Endothelial cell of umbilical vein (primary cell): ENCODE measurements at regions not wholly inside any gene's neighbourhood (a gene's known extent, or its start where the extent isn't known, plus 50 kb on each side); places are given as distances from the start of the nearest gene placed in this dataset.
A peak's percentile ranks its signal among the peaks of the same experiment; 100 is the strongest.

Experiments
- BruUV-seq: library from RNA; stranded (reverse); fragments of 400-500 nt; replicated peaks from 2 replicates; lab custom pipeline; 2021; lab: Mats Ljungman, UMichigan
- CTCF ChIA-PET: fragments of 300-600, 350-600 bp; sonication (Branson Sonifier 250); formaldehyde crosslinking; loops from one replicate; lab custom pipeline; 2021; ENCODE audit warnings: antibody characterized with exemption, inconsistent platforms; lab: Charles Lee
- POLR2A ChIA-PET: fragments of 300-600, 350-600 bp; sonication (Branson Sonifier 250); formaldehyde crosslinking; loops from one replicate; lab custom pipeline; 2021; ENCODE audit warnings: antibody characterized with exemption, inconsistent platforms; lab: Charles Lee
- DNase-seq: peaks from one replicate; pipeline ENCODE4 v3.0.0-alpha.2; 2011; ENCODE audit warnings: low read depth, low spot score
- FAIRE-seq: peaks from 2 replicates; lab custom pipeline; 2011; peaks lifted over from hg19 to GRCh38; lab: Jason Lieb, UNC
- H2AFZ ChIP-seq: 2 replicates; pipeline ENCODE4 v1.6.0; 2012; ENCODE audit warnings: low read depth, low read length, control low read depth, inconsistent platforms
- H3K27ac ChIP-seq: 2 replicates; pipeline ENCODE4 v1.5.1; 2011; ENCODE audit warnings: low read depth, mild to moderate bottlenecking, control low read depth, low read length, moderate library complexity; ENCODE audit not compliant: insufficient read depth
- H3K27me3 ChIP-seq, 2 experiments: 2 replicates each; pipeline versions ENCODE4 v1.6.0 to v1.6.1; 2011; ENCODE audit warnings: low read length in 2 of 2, mixed read lengths in 1 of 2; ENCODE audit not compliant: control insufficient read depth in 2 of 2, insufficient read depth in 2 of 2
- H3K36me3 ChIP-seq, 2 experiments: 2 replicates in 1 of 2; 3 replicates in 1 of 2; pipeline ENCODE4 v1.5.1; 2011; ENCODE audit warnings: low read length in 2 of 2, mild to moderate bottlenecking in 1 of 2, moderate library complexity in 1 of 2; ENCODE audit not compliant: control insufficient read depth in 2 of 2, insufficient read depth in 2 of 2; ENCODE audit errors: extremely low read depth in 1 of 2
- H3K4me1 ChIP-seq: 3 replicates; pipeline ENCODE4 v1.5.1; 2011; ENCODE audit warnings: mild to moderate bottlenecking, low read length; ENCODE audit not compliant: control insufficient read depth, insufficient read depth; ENCODE audit errors: extremely low read depth
- H3K4me2 ChIP-seq: 2 replicates; pipeline ENCODE4 v1.6.1; 2011; ENCODE audit warnings: low read length, control low read depth, mixed read lengths; ENCODE audit not compliant: insufficient read depth
- H3K4me3 ChIP-seq, 3 experiments: fragments of 200-600 bp in 1 of 3; sonication (generic), shearing (Covaris generic) in 1 of 3; replicated peaks in 1 of 3; 2 replicates each; pipeline ENCODE4 v1.5.1; 2011 to 2016; ENCODE audit warnings: control low read depth in 3 of 3, low read length in 3 of 3, mild to moderate bottlenecking in 2 of 3, inconsistent platforms in 1 of 3, low read depth in 1 of 3, moderate library complexity in 1 of 3; ENCODE audit not compliant: insufficient read depth in 1 of 3
- H3K79me2 ChIP-seq: 2 replicates; pipeline ENCODE4 v1.6.0; 2012; ENCODE audit warnings: low read length, inconsistent platforms; ENCODE audit not compliant: control insufficient read depth, insufficient read depth
- H3K9ac ChIP-seq: replicated peaks from 2 replicates; pipeline ENCODE3; 2011; ENCODE audit warnings: low read length, control low read depth; ENCODE audit not compliant: insufficient read depth; ENCODE audit errors: extremely low read depth
- H3K9me1 ChIP-seq: replicated peaks from 3 replicates; pipeline ENCODE4 v1.6.0; 2011; ENCODE audit warnings: mild to moderate bottlenecking, low read length; ENCODE audit not compliant: control insufficient read depth, insufficient read depth; ENCODE audit errors: extremely low read depth
- H3K9me3 ChIP-seq: replicated peaks from 2 replicates; pipeline ENCODE4 v1.5.1; 2012; ENCODE audit warnings: low read length, inconsistent platforms; ENCODE audit not compliant: control insufficient read depth, insufficient read depth
- H4K20me1 ChIP-seq: replicated peaks from 2 replicates; pipeline ENCODE3; 2011; ENCODE audit warnings: mild to moderate bottlenecking, low read length; ENCODE audit not compliant: control insufficient read depth, insufficient read depth; ENCODE audit errors: extremely low read depth
- EZH2 ChIP-seq: IDR thresholded peaks from 2 replicates; pipeline ENCODE4 v1.6.1; 2012; ENCODE audit warnings: borderline replicate concordance, low read depth, mild to moderate bottlenecking, moderate library complexity, low read length, inconsistent platforms; ENCODE audit not compliant: severe bottlenecking
- FOS ChIP-seq: IDR thresholded peaks from 2 replicates; pipeline ENCODE4 v1.6.1; 2011; ENCODE audit warnings: mild to moderate bottlenecking, low read length, moderate library complexity, borderline replicate concordance; ENCODE audit not compliant: insufficient read depth
- GATA2 ChIP-seq: IDR thresholded peaks from 2 replicates; pipeline ENCODE4 v1.7.0; 2011; ENCODE audit warnings: low read depth, mild to moderate bottlenecking, moderate library complexity, mixed read lengths, low read length; ENCODE audit not compliant: insufficient read length, insufficient read depth
- JUN ChIP-seq: IDR thresholded peaks from 2 replicates; pipeline ENCODE4 v1.6.1; 2011; ENCODE audit warnings: borderline replicate concordance, low read depth; ENCODE audit not compliant: insufficient read length, insufficient read depth
- MYC ChIP-seq: IDR thresholded peaks from one replicate; pipeline ENCODE4 v1.6.1; 2011; ENCODE audit warnings: mild to moderate bottlenecking, low read depth, low read length
- POLR2A ChIP-seq: IDR thresholded peaks from 2 replicates; pipeline ENCODE4 v1.6.1; 2012; ENCODE audit warnings: low read depth, mild to moderate bottlenecking, control low read depth, low read length
- POLR2AphosphoS5 ChIP-seq: IDR thresholded peaks from 2 replicates; pipeline ENCODE4 v1.6.1; 2012; ENCODE audit warnings: low read depth, mild to moderate bottlenecking, control low read depth, low read length, moderate library complexity; ENCODE audit not compliant: insufficient read depth
- dilution Hi-C: fragments of 300-500 bp; cut with MboI; formaldehyde crosslinking; loops from one replicate; pipeline ENCODE4 v1.15.0; 2019; ENCODE audit warnings: low sequenced_read_pairs; ENCODE audit not compliant: extremely low pct_ligation_motif_present
- intact Hi-C: fragments of 100-400 bp; cut with micrococcal nuclease; formaldehyde crosslinking; loops from one replicate; pipeline ENCODE4 v1.10.0; 2022
- TF ChIP-seq, protein P1 (sequence below): IDR thresholded peaks from 2 replicates; pipeline ENCODE4 v1.6.1; 2011; ENCODE audit not compliant: insufficient read depth, insufficient read length
- TF ChIP-seq, protein P2 (sequence below), 2 donors: IDR thresholded peaks; 1 replicate in 1 of 2; 2 replicates in 1 of 2; pipeline ENCODE4 v1.5.1; 2011; ENCODE audit warnings: low read length in 2 of 2, mild to moderate bottlenecking in 2 of 2, moderate library complexity in 2 of 2, control low read depth in 1 of 2, inconsistent platforms in 1 of 2, low read depth in 1 of 2; ENCODE audit not compliant: insufficient read depth in 1 of 2; ENCODE audit errors: extremely low read depth in 1 of 2

DNA sequence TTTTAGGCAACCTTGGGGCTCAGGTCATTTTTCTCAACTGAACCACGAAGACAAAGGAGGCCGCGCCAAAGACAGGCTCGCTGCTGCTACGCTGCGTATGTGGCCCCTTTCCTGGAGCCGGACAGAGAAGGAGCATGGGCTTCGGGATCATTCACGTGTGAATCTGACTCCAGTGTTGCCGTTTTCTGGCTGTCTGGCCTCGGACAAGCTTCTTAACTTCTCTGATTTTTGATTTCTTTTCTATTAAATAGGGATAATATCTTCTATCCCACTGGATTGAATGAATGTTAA, 50.8 kb upstream of the ZNF366 start:
- no peak for TF ChIP-seq MYC
- no peak for TF ChIP-seq POLR2A
- TF ChIP-seq GATA2, result no peak
- TF ChIP-seq, protein P1, sequence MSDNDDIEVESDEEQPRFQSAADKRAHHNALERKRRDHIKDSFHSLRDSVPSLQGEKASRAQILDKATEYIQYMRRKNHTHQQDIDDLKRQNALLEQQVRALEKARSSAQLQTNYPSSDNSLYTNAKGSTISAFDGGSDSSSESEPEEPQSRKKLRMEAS, result no peak
- TF ChIP-seq, protein P2, sequence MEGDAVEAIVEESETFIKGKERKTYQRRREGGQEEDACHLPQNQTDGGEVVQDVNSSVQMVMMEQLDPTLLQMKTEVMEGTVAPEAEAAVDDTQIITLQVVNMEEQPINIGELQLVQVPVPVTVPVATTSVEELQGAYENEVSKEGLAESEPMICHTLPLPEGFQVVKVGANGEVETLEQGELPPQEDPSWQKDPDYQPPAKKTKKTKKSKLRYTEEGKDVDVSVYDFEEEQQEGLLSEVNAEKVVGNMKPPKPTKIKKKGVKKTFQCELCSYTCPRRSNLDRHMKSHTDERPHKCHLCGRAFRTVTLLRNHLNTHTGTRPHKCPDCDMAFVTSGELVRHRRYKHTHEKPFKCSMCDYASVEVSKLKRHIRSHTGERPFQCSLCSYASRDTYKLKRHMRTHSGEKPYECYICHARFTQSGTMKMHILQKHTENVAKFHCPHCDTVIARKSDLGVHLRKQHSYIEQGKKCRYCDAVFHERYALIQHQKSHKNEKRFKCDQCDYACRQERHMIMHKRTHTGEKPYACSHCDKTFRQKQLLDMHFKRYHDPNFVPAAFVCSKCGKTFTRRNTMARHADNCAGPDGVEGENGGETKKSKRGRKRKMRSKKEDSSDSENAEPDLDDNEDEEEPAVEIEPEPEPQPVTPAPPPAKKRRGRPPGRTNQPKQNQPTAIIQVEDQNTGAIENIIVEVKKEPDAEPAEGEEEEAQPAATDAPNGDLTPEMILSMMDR (IDR thresholded peaks at IDR 0.05; ENCODE audit: extremely low read depth in 1 of 2, insufficient read depth in 1 of 2, low read depth in 1 of 2, low read length in 2 of 2), result no peak
- TF ChIP-seq JUN, result no peak
- no peak for TF ChIP-seq POLR2AphosphoS5
- TF ChIP-seq FOS, result no peak
- TF ChIP-seq EZH2, result no peak
- Histone ChIP-seq H3K4me2 (peak overlapping the region; percentile 61), H3K27me3 (no peaks in the 10 kb centered on the region), H3K79me2 (no peaks in the 10 kb centered on the region), H3K27ac (peak overlapping the region; percentile 97), H3K36me3 (no peaks in the 10 kb centered on the region), H3K9me3 (no peaks in the 10 kb centered on the region), H4K20me1 (no peaks in the 10 kb centered on the region), H3K4me1 (peaks cover 76% of the 10 kb centered on the region), H2AFZ (peak overlapping the region; percentile 46), H3K9me1 (no peaks in the 10 kb centered on the region), H3K9ac (peak overlapping the region; percentile 95), H3K4me3 (no peak overlapping the region)
- FAIRE-seq (no peak), DNase-seq (no peak)
- no TSS peak for BruUV-seq
- ChIA-PET POLR2A (no interaction called here), CTCF (interaction anchor here (0.8 to 5.9 kb wide), 9 partner anchors 34 to 284 kb away, joined by 3 to 34 read pairs (median 8); no protein-coding TSS in a partner anchor)
- dilution Hi-C loops (no loop called here), intact Hi-C loops (no loop called here)
